Lower leg skin (tissue), 3 donors: ENCODE measurements at regions not wholly inside any gene's neighbourhood (a gene's known extent, or its start where the extent isn't known, plus 50 kb on each side); places are given as distances from the start of the nearest gene placed in this dataset.

Source experiments
- POLR2A ChIP-seq, 2 donors: fragments of 450-650 bp; IDR thresholded peaks; one replicate each; pipeline ENCODE4 v1.6.1; 2016 to 2017; ENCODE audit warnings: antibody characterized with exemption in 2 of 2, mild to moderate bottlenecking in 1 of 2, moderate library complexity in 1 of 2
- TF ChIP-seq, protein P1 (sequence below), 3 donors: fragments of 450-650 bp; IDR thresholded peaks; one replicate each; pipeline ENCODE4 v1.5.1; 2016; ENCODE audit warnings: antibody characterized with exemption in 3 of 3, mild to moderate bottlenecking in 3 of 3, moderate library complexity in 2 of 3

DNA sequence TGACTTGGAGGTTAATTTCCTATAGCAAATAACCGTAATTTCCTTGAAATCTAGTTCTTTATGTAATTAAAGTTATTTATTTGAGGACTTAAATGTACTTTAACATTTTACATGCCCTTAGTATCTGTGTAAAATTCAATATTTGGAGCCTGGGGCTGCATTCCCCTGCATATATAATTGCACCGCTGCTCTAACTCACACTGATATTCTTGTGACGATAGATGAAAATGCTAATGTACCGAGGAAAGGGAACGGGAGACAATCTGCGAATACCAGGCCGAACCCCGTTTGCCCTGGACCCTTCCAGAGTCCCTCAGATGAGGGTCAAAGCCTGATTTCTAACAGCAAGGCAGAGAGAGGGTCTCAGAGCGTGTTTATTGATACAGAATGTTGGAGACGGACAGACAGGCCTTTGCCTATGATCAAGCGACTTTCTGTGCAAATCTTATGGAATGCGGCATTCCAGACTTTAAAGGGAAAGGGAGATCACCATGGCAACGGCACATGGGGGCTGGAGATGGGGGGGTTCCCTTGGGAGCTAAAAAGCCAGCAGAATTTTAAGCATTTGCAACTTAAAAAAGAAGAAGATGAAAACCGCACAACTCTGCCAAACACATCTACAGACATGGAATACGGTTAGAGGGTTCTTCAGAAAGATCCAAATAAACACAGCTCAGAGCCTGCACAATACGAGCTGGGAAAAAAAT lies 57.6 kb upstream of the TWIST2 start:
- TF ChIP-seq, protein P1, sequence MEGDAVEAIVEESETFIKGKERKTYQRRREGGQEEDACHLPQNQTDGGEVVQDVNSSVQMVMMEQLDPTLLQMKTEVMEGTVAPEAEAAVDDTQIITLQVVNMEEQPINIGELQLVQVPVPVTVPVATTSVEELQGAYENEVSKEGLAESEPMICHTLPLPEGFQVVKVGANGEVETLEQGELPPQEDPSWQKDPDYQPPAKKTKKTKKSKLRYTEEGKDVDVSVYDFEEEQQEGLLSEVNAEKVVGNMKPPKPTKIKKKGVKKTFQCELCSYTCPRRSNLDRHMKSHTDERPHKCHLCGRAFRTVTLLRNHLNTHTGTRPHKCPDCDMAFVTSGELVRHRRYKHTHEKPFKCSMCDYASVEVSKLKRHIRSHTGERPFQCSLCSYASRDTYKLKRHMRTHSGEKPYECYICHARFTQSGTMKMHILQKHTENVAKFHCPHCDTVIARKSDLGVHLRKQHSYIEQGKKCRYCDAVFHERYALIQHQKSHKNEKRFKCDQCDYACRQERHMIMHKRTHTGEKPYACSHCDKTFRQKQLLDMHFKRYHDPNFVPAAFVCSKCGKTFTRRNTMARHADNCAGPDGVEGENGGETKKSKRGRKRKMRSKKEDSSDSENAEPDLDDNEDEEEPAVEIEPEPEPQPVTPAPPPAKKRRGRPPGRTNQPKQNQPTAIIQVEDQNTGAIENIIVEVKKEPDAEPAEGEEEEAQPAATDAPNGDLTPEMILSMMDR (IDR thresholded peaks at IDR 0.05) = no peak
- no peak for TF ChIP-seq POLR2A (IDR thresholded peaks at IDR 0.05)
